Heart right ventricle (tissue), 16 donors: ENCODE measurements at regions not wholly inside any gene's neighbourhood (a gene's known extent, or its start where the extent isn't known, plus 50 kb on each side); places are given as distances from the start of the nearest gene placed in this dataset.

Source experiments
- ATAC-seq, 8 donors: fragments of 200-7000 bp; cut with Tn5 transposase; one replicate each; pipeline ENCODE4 v1.9.1; 2020; ENCODE audit warnings: mild to moderate bottlenecking in 8 of 8, moderate library complexity in 8 of 8, moderate number of reproducible peaks in 1 of 8
- DNase-seq, 2 donors: peaks; one replicate each; pipeline ENCODE4 v3.0.0-alpha.2; 2020
- H3K27ac ChIP-seq, 10 donors: fragments of 200-600 bp; sonication (generic) in 2 of 10; one replicate each; pipeline versions ENCODE4 v1.5.0 to v1.8.0; 2020 to 2022; ENCODE audit warnings: mild to moderate bottlenecking in 3 of 10
- H3K27me3 ChIP-seq, 7 donors: fragments of 200-600 bp; one replicate each; pipeline ENCODE4 v1.8.0; 2021 to 2022; ENCODE audit warnings: mild to moderate bottlenecking in 2 of 7
- H3K36me3 ChIP-seq, 9 donors: fragments of 200-600 bp; sonication (generic) in 1 of 9; one replicate each; pipeline versions ENCODE4 v1.5.0 to v1.8.0; 2020 to 2022; ENCODE audit warnings: mild to moderate bottlenecking in 2 of 9
- H3K4me1 ChIP-seq, 9 donors: fragments of 200-600 bp; sonication (generic) in 1 of 9; one replicate each; pipeline versions ENCODE4 v1.5.0 to v1.8.0; 2020 to 2022; ENCODE audit warnings: mild to moderate bottlenecking in 4 of 9
- H3K4me3 ChIP-seq, 10 donors: fragments of 200-600 bp; sonication (generic) in 2 of 10; one replicate each; pipeline versions ENCODE4 v1.5.0 to v1.8.0; 2020 to 2022; ENCODE audit warnings: mild to moderate bottlenecking in 7 of 10, moderate library complexity in 2 of 10
- H3K9me3 ChIP-seq, 11 donors: fragments of 200-600 bp in 10 of 11; sonication (generic) in 2 of 11; one replicate each; pipeline versions ENCODE4 v1.5.0 to v1.8.0; 2013 to 2022; ENCODE audit warnings: mild to moderate bottlenecking in 2 of 11, control low read depth in 1 of 11, moderate library complexity in 1 of 11
- CTCF ChIP-seq, 9 donors: fragments of 200-600 bp; sonication (generic) in 2 of 9; IDR thresholded peaks; one replicate each; pipeline versions ENCODE4 v1.5.0 to v1.8.0; 2021 to 2022; ENCODE audit warnings: antibody characterized with exemption in 9 of 9, mild to moderate bottlenecking in 5 of 9, moderate library complexity in 1 of 9
- WGBS, 2 donors: extraction: QIAGEN DNeasy Blood & Tissue Kit; methylation state at CpG; one replicate each; pipeline ENCODE4 v1.1.7; 2013; ENCODE audit warnings: inconsistent platforms in 1 of 2; 5-methylcytosine and 5-hydroxymethylcytosine counted together
- intact Hi-C, 10 donors: fragments of 100-400 bp; cut with DNase I; formaldehyde crosslinking; loops; one replicate each; pipeline versions ENCODE4 v1.11.1 to v1.14.2; 2022
- donor health status: Arrhythmogenic right ventricular cardiomyopathy.
- donor health status: ischemic (EF 13 %, LVEDD 7.1; RV severe dilation, severe dysfunction).
- donor health status: healthy with polysubstance abuse.
- donor health status: DM: no; HTN: yes; CAD: no.
- donor health status: DM: no; HTN: no; CAD: no.
- donor health status: ischemic (EF 25% LVEDD 6.9; RV normal size, moderate dysfunction).
- donor health status: ischemic (EF 25% LVEDD 5.7; RV mildly dilated, moderate dysfunction).
- donor health status: healthy.
- donor health status: DM: yes; HTN: yes; CAD: no.
- donor health status: Ischemic cardiomyopathy.
- donor health status: ischemic (EF 35%, LVEDD 5.7; RV mildly dilated, moderate dysfunction).
- donor health status: nonischemic (EF 11% LVEDD 7.7; RV severe dilation, severe dysfunction).
- donor health status: DM: yes; HTN: yes; CAD: no.
- donor health status: PGD.
- donor health status: ischemic (EF 29% LVEDD 5.4; RV normal size, mild dysfunction).
- donor health status: nonischemic (EF 23%, LVEDD 6.1; RV moderate dilation, normal function).

GRCh38 chr10:109281347-109281746 is 642.0 kb downstream of the XPNPEP1 start:
- TF ChIP-seq CTCF (IDR thresholded peaks at IDR 0.05): no peak
- Histone ChIP-seq H3K9me3 (no peaks in the 10 kb centered on the region), H3K27ac (no peak overlapping the region), H3K36me3 (no peaks in the 10 kb centered on the region), H3K4me3 (no peak overlapping the region), H3K4me1 (no peaks in the 10 kb centered on the region), H3K27me3 (no peaks in the 10 kb centered on the region)
- intact Hi-C loops: no loop called here
- ATAC-seq (no peak), DNase-seq (no peak)
- 91 to 93% methylated on average over 1 of the region's 1 CpG for WGBS, 2 donors

GRCh38 chr10:109280837-109281236 is 642.5 kb downstream of the XPNPEP1 start:
- H3K27ac ChIP-seq: no peak overlapping the region
- no peaks in the 10 kb centered on the region for H3K36me3 ChIP-seq
- intact Hi-C loops: no loop called here
- WGBS, 2 donors: 82 to 88% methylated on average over 8 of the region's 8 CpGs
- DNase-seq: no peak
- no peaks in the 10 kb centered on the region for H3K27me3 ChIP-seq
- H3K4me3 ChIP-seq: no peak overlapping the region
- no peaks in the 10 kb centered on the region for H3K9me3 ChIP-seq
- ATAC-seq: no peak
- no peaks in the 10 kb centered on the region for H3K4me1 ChIP-seq
- no peak for TF ChIP-seq CTCF (IDR thresholded peaks at IDR 0.05)

GRCh38 chr10:109277456-109277855 is 645.9 kb downstream of the XPNPEP1 start:
- 72 to 80% methylated on average over 1 of the region's 1 CpG for WGBS, 2 donors

GRCh38 chr10:109275960-109276359 is 647.4 kb downstream of the XPNPEP1 start:
- no peak overlapping the region for H3K27ac ChIP-seq
- TF ChIP-seq CTCF (IDR thresholded peaks at IDR 0.05): no peak
- H3K36me3 ChIP-seq: no peaks in the 10 kb centered on the region
- no peak for DNase-seq
- intact Hi-C loops: no loop called here
- ATAC-seq: no peak
- H3K4me1 ChIP-seq: no peaks in the 10 kb centered on the region
- no peak overlapping the region for H3K4me3 ChIP-seq
- WGBS, 2 donors: 0 to 10% methylated on average over 1 of the region's 1 CpG
- no peaks in the 10 kb centered on the region for H3K9me3 ChIP-seq
- no peaks in the 10 kb centered on the region for H3K27me3 ChIP-seq

More at GRCh38 chr10:109277456-109277855, 645.9 kb downstream of the XPNPEP1 start:
- Histone ChIP-seq H3K27ac (no peak overlapping the region), H3K4me1 (no peaks in the 10 kb centered on the region), H3K36me3 (no peaks in the 10 kb centered on the region), H3K4me3 (no peak overlapping the region), H3K27me3 (no peaks in the 10 kb centered on the region), H3K9me3 (no peaks in the 10 kb centered on the region)
- intact Hi-C loops: no loop called here
- ATAC-seq (no peak), DNase-seq (no peak)
- TF ChIP-seq CTCF (IDR thresholded peaks at IDR 0.05): no peak

- ATAC-seq (no peak), DNase-seq (no peak)
- intact Hi-C loops: no loop called here
- WGBS, 2 donors: 79 to 84% methylated on average over 2 of the region's 2 CpGs
- H3K4me1 ChIP-seq: no peaks in the 10 kb centered on the region
- H3K4me3 ChIP-seq: no peak overlapping the region
- no peaks in the 10 kb centered on the region for H3K36me3 ChIP-seq
- no peaks in the 10 kb centered on the region for H3K9me3 ChIP-seq
- TF ChIP-seq CTCF (IDR thresholded peaks at IDR 0.05): no peak
- H3K27me3 ChIP-seq: no peaks in the 10 kb centered on the region
- H3K27ac ChIP-seq: no peak overlapping the region
Measured at GRCh38 chr10:109274681-109275080, 648.6 kb downstream of the XPNPEP1 start.
